ENCODE measurements at regions not wholly inside any gene's neighbourhood (a gene's known extent, or its start where the extent isn't known, plus 50 kb on each side); places are given as distances from the start of the nearest gene placed in this dataset.

- no peak for TF ChIP-seq YY1 (IDR thresholded peaks at IDR 0.05; ENCODE audit: low read depth)
Measured at GRCh38 chr15:70530906-70531305, 232.5 kb downstream of the UACA start.

- TF ChIP-seq ZBTB7A (IDR thresholded peaks at IDR 0.05; ENCODE audit: low read depth): no peak
- TF ChIP-seq EP300 (IDR thresholded peaks at IDR 0.05; ENCODE audit: borderline replicate concordance): no peak
- TF ChIP-seq CEBPB (IDR thresholded peaks at IDR 0.05): no peak
Measured at GRCh38 chr15:70530503-70530902, 232.9 kb downstream of the UACA start.

GRCh38 chr15:70530017-70530499 lies 233.3 kb downstream of the UACA start:
- no peak for TF ChIP-seq ZBTB7A (IDR thresholded peaks at IDR 0.05; ENCODE audit: low read depth)
- TF ChIP-seq EGR1 (IDR thresholded peaks at IDR 0.05): no peak
- no peak for TF ChIP-seq USF1 (IDR thresholded peaks at IDR 0.05)
- no peak for TF ChIP-seq NFIC (IDR thresholded peaks at IDR 0.05)
- TF ChIP-seq CREB1 (IDR thresholded peaks at IDR 0.05; ENCODE audit: low read depth): no peak
- TF ChIP-seq EP300 (IDR thresholded peaks at IDR 0.05; ENCODE audit: borderline replicate concordance): no peak
- no peak for TF ChIP-seq CEBPB (IDR thresholded peaks at IDR 0.05)
- no peak for TF ChIP-seq TAF1 (IDR thresholded peaks at IDR 0.05; ENCODE audit: low read depth)
- no peak for TF ChIP-seq TCF12 (IDR thresholded peaks at IDR 0.05; ENCODE audit: low read depth)
- TF ChIP-seq RAD21 (IDR thresholded peaks at IDR 0.05; ENCODE audit: low read depth): no peak
- no peak for TF ChIP-seq FOXM1 (IDR thresholded peaks at IDR 0.05; ENCODE audit: borderline replicate concordance, low read depth)
- no peak for TF ChIP-seq MAX (IDR thresholded peaks at IDR 0.05)

GRCh38 chr15:70528816-70529215 lies 234.5 kb downstream of the UACA start:
- TF ChIP-seq USF1 (IDR thresholded peaks at IDR 0.05) (no peak), EP300 (IDR thresholded peaks at IDR 0.05; ENCODE audit: borderline replicate concordance) (no peak), REST (IDR thresholded peaks at IDR 0.05; ENCODE audit: low read depth) (no peak), CREB1 (IDR thresholded peaks at IDR 0.05; ENCODE audit: low read depth) (no peak), RAD21 (IDR thresholded peaks at IDR 0.05; ENCODE audit: low read depth) (no peak), TCF12 (IDR thresholded peaks at IDR 0.05; ENCODE audit: low read depth) (no peak), FOXM1 (IDR thresholded peaks at IDR 0.05; ENCODE audit: borderline replicate concordance, low read depth) (no peak), NFIC (IDR thresholded peaks at IDR 0.05) (no peak), MAX (IDR thresholded peaks at IDR 0.05) (no peak), TEAD4 (IDR thresholded peaks at IDR 0.05) (no peak), YY1 (IDR thresholded peaks at IDR 0.05; ENCODE audit: low read depth) (no peak)

- TF ChIP-seq EGR1 (IDR thresholded peaks at IDR 0.05): no peak
- no peak for TF ChIP-seq REST (IDR thresholded peaks at IDR 0.05; ENCODE audit: low read depth)
- TF ChIP-seq CREB1 (IDR thresholded peaks at IDR 0.05; ENCODE audit: low read depth): no peak
- no peak for TF ChIP-seq ZBTB7A (IDR thresholded peaks at IDR 0.05; ENCODE audit: low read depth)
Measured at GRCh38 chr15:70528270-70528706, 235.1 kb downstream of the UACA start.

- TF ChIP-seq ZBTB7A (IDR thresholded peaks at IDR 0.05; ENCODE audit: low read depth): no peak
- no peak for TF ChIP-seq USF1 (IDR thresholded peaks at IDR 0.05)
Measured at GRCh38 chr15:70526974-70527325, 236.4 kb downstream of the UACA start.

Measured in Ishikawa (cell line).